Esophagus muscularis mucosa (tissue), 4 donors: ENCODE measurements at regions not wholly inside any gene's neighbourhood (a gene's known extent, or its start where the extent isn't known, plus 50 kb on each side); places are given as distances from the start of the nearest gene placed in this dataset.

ENCODE experiments used
- EP300 ChIP-seq: sonication (generic); formaldehyde crosslinking; IDR thresholded peaks from one replicate; pipeline ENCODE4 v1.6.1; 2017; ENCODE audit warnings: antibody characterized with exemption
- POLR2A ChIP-seq: fragments of 450-650 bp; IDR thresholded peaks from one replicate; pipeline ENCODE4 v1.6.1; 2017; ENCODE audit warnings: antibody characterized with exemption, moderate library complexity, mild to moderate bottlenecking, low read depth
- POLR2AphosphoS5 ChIP-seq, 2 donors: sonication (generic); formaldehyde crosslinking; IDR thresholded peaks; one replicate each; pipeline ENCODE4 v1.6.1; 2017; ENCODE audit warnings: antibody characterized with exemption in 2 of 2
- TF ChIP-seq, protein P1 (sequence below), 3 experiments: fragments of 200-600 bp in 2 of 3; fragments of 450-650 bp in 1 of 3; sonication (generic) in 2 of 3; IDR thresholded peaks; one replicate each; pipeline ENCODE4 v1.5.1; 2017 to 2019; ENCODE audit warnings: antibody characterized with exemption in 3 of 3, mild to moderate bottlenecking in 2 of 3, moderate library complexity in 1 of 3

DNA sequence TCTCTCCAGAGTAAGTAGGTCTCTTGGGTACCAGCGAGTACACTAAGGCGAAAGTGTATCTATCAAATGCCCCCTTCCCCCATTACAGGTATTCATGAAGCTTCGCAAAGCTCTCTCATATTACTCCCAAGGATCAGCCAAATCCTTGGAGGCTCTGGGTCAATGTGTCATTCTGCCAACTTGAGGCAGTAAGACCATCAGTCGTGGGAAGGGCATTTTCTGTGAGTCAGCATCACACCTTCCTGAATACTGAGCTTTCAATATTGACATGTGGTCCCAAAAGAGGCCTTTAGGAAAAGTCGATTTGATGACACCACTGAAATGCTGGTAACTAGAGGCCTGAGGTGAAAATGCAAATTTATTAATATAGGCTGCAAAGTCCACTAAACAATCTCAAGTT, 323.9 kb downstream of the LRIG3 start:
- TF ChIP-seq, protein P1, sequence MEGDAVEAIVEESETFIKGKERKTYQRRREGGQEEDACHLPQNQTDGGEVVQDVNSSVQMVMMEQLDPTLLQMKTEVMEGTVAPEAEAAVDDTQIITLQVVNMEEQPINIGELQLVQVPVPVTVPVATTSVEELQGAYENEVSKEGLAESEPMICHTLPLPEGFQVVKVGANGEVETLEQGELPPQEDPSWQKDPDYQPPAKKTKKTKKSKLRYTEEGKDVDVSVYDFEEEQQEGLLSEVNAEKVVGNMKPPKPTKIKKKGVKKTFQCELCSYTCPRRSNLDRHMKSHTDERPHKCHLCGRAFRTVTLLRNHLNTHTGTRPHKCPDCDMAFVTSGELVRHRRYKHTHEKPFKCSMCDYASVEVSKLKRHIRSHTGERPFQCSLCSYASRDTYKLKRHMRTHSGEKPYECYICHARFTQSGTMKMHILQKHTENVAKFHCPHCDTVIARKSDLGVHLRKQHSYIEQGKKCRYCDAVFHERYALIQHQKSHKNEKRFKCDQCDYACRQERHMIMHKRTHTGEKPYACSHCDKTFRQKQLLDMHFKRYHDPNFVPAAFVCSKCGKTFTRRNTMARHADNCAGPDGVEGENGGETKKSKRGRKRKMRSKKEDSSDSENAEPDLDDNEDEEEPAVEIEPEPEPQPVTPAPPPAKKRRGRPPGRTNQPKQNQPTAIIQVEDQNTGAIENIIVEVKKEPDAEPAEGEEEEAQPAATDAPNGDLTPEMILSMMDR (IDR thresholded peaks at IDR 0.05), result no peak
- TF ChIP-seq POLR2AphosphoS5 (IDR thresholded peaks at IDR 0.05) (no peak), EP300 (no peak), POLR2A (no peak)
